Spleen (tissue), 11 donors: ENCODE measurements at regions not wholly inside any gene's neighbourhood (a gene's known extent, or its start where the extent isn't known, plus 50 kb on each side); places are given as distances from the start of the nearest gene placed in this dataset.

ENCODE experiments used
- DNase-seq: peaks from one replicate; pipeline ENCODE4 v3.0.0-alpha.2; 2020
- H3K27ac ChIP-seq, 8 donors: fragments of 200-600 bp; sonication (generic) in 7 of 8; 1 replicate in 4 of 8; 2 replicates in 4 of 8; pipeline versions ENCODE4 v1.5.0 to v1.8.0; 2016 to 2021; ENCODE audit warnings: inconsistent platforms in 4 of 8, mild to moderate bottlenecking in 4 of 8, moderate library complexity in 1 of 8
- H3K27me3 ChIP-seq, 7 donors: fragments of 200-600 bp; sonication (generic) in 6 of 7; replicated peaks in 1 of 7; 1 replicate in 4 of 7; 2 replicates in 3 of 7; pipeline versions ENCODE4 v1.5.0 to v1.8.0; 2016 to 2021; ENCODE audit warnings: inconsistent platforms in 3 of 7, mild to moderate bottlenecking in 1 of 7
- H3K36me3 ChIP-seq, 6 donors: fragments of 200-600 bp; sonication (generic) in 5 of 6; 1 replicate in 4 of 6; 2 replicates in 2 of 6; pipeline versions ENCODE4 v1.5.0 to v1.8.0; 2016 to 2021; ENCODE audit warnings: inconsistent platforms in 2 of 6
- H3K4me1 ChIP-seq, 6 donors: fragments of 200-600 bp; sonication (generic) in 5 of 6; 1 replicate in 3 of 6; 2 replicates in 3 of 6; pipeline versions ENCODE4 v1.5.0 to v1.8.0; 2016 to 2021; ENCODE audit warnings: inconsistent platforms in 3 of 6
- H3K4me3 ChIP-seq, 8 donors: fragments of 200-600 bp; sonication (generic) in 7 of 8; 1 replicate in 4 of 8; 2 replicates in 4 of 8; pipeline versions ENCODE4 v1.5.0 to v1.8.0; 2016 to 2021; ENCODE audit warnings: inconsistent platforms in 4 of 8, mild to moderate bottlenecking in 4 of 8, moderate library complexity in 2 of 8
- H3K9me3 ChIP-seq, 8 donors: fragments of 200-600 bp; sonication (generic) in 7 of 8; 1 replicate in 4 of 8; 2 replicates in 4 of 8; pipeline versions ENCODE4 v1.5.0 to v1.8.0; 2016 to 2021; ENCODE audit warnings: inconsistent platforms in 4 of 8
- POLR2A ChIP-seq, 3 donors: fragments of 450-650 bp; IDR thresholded peaks; one replicate each; pipeline ENCODE4 v1.5.1; 2017; ENCODE audit warnings: antibody characterized with exemption in 3 of 3, mild to moderate bottlenecking in 1 of 3
- POLR2AphosphoS5 ChIP-seq, 3 donors: sonication (generic); formaldehyde crosslinking; IDR thresholded peaks; one replicate each; pipeline ENCODE4 v1.5.1; 2017; ENCODE audit warnings: antibody characterized with exemption in 3 of 3
- WGBS, 5 donors: extraction: QIAGEN DNeasy Blood & Tissue Kit in 3 of 5; methylation state at CpG; one replicate each; pipeline versions ENCODE4 v1.1.5 to v1.1.7; 2013 to 2018; 5-methylcytosine and 5-hydroxymethylcytosine counted together
- intact Hi-C: fragments of 100-400 bp; cut with DNase I; formaldehyde crosslinking; loops from one replicate; pipeline ENCODE4 v1.15.0; 2023; ENCODE audit warnings: low total_unique reads
- TF ChIP-seq, protein P1 (sequence below), 11 experiments: fragments of 200-600 bp in 7 of 11; fragments of 450-650 bp in 4 of 11; sonication (generic) in 4 of 11; IDR thresholded peaks in 8 of 11; conservative IDR thresholded peaks in 3 of 11; 1 replicate in 7 of 11; 2 replicates in 4 of 11; pipeline versions ENCODE4 v1.4.0 to v1.8.0; 2016 to 2021; ENCODE audit warnings: antibody characterized with exemption in 11 of 11, inconsistent platforms in 4 of 11, mild to moderate bottlenecking in 1 of 11
- donor health status: healthy with polysubstance abuse.
- donor health status: DM: no; HTN: no; CAD: no; lungs with moderate emphysema.
- donor health status: DM: no; HTN: no; CAD: no.
- donor health status: Bipolar disorder and iron deficiency.
- donor health status: healthy.
- donor health status: DM: no; HTN: no; CAD: no.
- donor health status: DM: yes; HTN: yes; CAD: no.

DNA sequence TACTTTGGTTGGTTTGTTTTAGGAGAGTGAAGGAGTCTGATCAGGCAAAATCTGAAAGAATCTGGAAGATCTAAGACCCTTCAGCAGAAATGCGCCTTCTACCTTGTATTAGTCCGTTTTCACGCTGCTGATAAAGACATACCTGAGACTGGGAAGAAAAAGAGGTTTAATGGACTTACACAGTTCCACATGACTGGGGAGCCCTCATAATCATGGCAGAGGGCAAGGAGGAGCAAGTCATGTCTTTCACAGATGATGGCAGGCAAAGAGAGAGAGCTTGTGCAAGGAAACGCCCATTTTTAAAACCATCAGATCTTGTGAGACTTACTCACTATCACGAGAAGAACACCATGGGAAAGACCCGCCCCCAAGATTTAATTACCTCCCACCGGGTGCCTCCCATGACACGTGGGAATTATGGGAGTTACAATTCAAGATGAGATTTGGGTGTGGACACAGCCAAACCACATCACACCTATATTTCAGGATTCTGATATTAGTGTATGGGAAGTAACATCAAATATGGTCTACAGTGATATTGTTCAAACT lies 99.3 kb downstream of the GLUL start:
- 86 to 92% (median 91%) methylated on average over 8 of the region's 8 CpGs for WGBS, 5 donors
- intact Hi-C loops, result no loop called here

DNA sequence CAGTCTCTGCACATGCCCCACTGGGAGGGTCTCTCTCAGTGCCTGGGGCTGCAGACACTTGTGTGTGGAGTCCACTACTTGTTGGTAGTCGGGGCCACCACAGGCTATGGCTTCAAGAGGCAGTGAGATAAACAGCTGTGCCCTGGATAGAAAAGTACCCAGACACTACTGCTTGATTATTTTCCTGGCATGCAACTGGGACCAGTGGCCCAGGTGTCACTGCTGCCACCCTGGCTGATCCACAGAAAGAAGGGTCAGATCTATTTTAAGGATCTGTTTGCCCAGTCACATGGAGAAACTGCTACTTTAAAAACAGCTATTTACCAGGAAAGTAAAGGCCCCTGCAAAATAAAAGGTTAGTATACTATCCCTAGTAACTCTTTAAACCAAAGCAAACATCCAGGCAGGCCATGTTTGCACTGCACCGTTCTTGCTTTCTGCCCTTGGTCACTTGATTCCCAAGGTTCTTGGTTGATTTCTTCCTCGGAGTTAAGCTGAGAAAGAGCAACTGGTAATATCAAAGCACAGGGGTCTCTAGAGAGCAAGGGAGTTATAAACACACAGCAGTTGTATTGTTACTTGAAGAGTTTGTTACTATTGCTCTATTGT lies 99.9 kb downstream of the GLUL start:
- Histone ChIP-seq H3K36me3 (no peaks in the 10 kb centered on the region), H3K27ac (no peak overlapping the region), H3K4me1 (peaks cover 0 to 3% (median 0%) of the 10 kb centered on the region in 6 donors), H3K4me3 (no peak overlapping the region), H3K27me3 (no peaks in the 10 kb centered on the region), H3K9me3 (no peaks in the 10 kb centered on the region)
- intact Hi-C loops, result no loop called here
- TF ChIP-seq POLR2AphosphoS5 (IDR thresholded peaks at IDR 0.05) (no peak), POLR2A (IDR thresholded peaks at IDR 0.05) (no peak)
- TF ChIP-seq, protein P1, sequence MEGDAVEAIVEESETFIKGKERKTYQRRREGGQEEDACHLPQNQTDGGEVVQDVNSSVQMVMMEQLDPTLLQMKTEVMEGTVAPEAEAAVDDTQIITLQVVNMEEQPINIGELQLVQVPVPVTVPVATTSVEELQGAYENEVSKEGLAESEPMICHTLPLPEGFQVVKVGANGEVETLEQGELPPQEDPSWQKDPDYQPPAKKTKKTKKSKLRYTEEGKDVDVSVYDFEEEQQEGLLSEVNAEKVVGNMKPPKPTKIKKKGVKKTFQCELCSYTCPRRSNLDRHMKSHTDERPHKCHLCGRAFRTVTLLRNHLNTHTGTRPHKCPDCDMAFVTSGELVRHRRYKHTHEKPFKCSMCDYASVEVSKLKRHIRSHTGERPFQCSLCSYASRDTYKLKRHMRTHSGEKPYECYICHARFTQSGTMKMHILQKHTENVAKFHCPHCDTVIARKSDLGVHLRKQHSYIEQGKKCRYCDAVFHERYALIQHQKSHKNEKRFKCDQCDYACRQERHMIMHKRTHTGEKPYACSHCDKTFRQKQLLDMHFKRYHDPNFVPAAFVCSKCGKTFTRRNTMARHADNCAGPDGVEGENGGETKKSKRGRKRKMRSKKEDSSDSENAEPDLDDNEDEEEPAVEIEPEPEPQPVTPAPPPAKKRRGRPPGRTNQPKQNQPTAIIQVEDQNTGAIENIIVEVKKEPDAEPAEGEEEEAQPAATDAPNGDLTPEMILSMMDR (IDR thresholded peaks at IDR 0.05 in 8 of 11, conservative IDR thresholded peaks at IDR 0.05 in 3 of 11), result no peak
- no peak for DNase-seq
- WGBS, 5 donors, result 79 to 97% (median 93%) methylated on average over 3 of the region's 3 CpGs

More for the DNA sequence above, 99.3 kb downstream of the GLUL start:
- H3K4me1 ChIP-seq, result peaks cover 0 to 3% (median 0%) of the 10 kb centered on the region in 6 donors
- H3K36me3 ChIP-seq, result no peaks in the 10 kb centered on the region
- TF ChIP-seq POLR2AphosphoS5 (IDR thresholded peaks at IDR 0.05) (no peak), POLR2A (IDR thresholded peaks at IDR 0.05) (no peak)
- TF ChIP-seq, protein P1 (IDR thresholded peaks at IDR 0.05 in 8 of 11, conservative IDR thresholded peaks at IDR 0.05 in 3 of 11), result no peak
- H3K27me3 ChIP-seq, result no peaks in the 10 kb centered on the region
- H3K27ac ChIP-seq, result no peak overlapping the region
- H3K4me3 ChIP-seq, result no peak overlapping the region
- no peak for DNase-seq
- no peaks in the 10 kb centered on the region for H3K9me3 ChIP-seq

DNA sequence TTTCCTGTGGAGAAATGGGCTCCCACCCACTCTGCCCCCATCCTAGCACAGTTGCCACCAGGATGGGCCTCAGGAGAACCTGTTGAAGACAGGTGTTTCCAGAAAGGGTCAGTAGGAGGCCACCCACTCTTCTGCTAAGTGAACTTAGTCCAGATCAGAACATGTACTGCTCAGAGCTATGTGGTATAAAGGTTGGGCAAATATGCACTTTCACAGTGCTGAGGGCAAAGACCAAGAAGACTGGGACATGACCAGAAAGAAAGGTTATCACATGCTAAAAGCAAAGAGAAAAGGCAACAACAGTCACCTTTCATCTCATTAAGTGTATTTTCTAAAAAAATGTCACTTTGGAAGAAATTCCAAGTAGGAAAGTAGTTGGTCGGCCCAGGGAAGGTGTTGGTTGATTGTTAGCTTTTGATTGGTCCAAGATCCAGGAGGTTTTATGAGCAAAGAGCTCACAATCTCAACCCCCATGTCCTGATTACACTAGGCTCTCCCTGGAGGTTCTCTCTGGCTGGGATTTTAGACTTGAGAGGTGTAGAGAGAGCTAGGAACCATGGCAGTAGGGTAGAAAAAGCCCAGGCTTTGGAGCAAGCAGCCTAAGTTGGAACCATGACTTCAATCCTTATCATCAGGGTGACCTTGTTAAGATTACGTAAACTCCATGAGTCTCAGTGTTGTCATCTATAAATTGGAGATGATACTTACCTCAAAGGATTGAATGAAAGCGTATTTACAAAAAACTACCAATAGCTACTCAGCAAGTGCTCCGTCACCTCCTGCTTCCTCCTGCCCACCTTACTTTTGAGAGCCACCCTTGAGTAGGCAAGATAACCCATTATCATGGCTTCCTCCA lies 102.6 kb downstream of the GLUL start:
- no peak for TF ChIP-seq POLR2AphosphoS5 (IDR thresholded peaks at IDR 0.05)
- TF ChIP-seq, protein P1 (IDR thresholded peaks at IDR 0.05 in 8 of 11, conservative IDR thresholded peaks at IDR 0.05 in 3 of 11), result no peak
- TF ChIP-seq POLR2A (IDR thresholded peaks at IDR 0.05), result no peak
- no peaks in the 10 kb centered on the region for H3K27me3 ChIP-seq
- intact Hi-C loops, result no loop called here
- H3K4me3 ChIP-seq, result no peak overlapping the region
- H3K4me1 ChIP-seq, result peaks cover 0 to 3% (median 0%) of the 10 kb centered on the region in 6 donors
- WGBS, 5 donors, result 90 to 96% (median 94%) methylated on average over 4 of the region's 4 CpGs
- no peaks in the 10 kb centered on the region for H3K9me3 ChIP-seq
- H3K36me3 ChIP-seq, result no peaks in the 10 kb centered on the region
- no peak overlapping the region for H3K27ac ChIP-seq
- no peak for DNase-seq

DNA sequence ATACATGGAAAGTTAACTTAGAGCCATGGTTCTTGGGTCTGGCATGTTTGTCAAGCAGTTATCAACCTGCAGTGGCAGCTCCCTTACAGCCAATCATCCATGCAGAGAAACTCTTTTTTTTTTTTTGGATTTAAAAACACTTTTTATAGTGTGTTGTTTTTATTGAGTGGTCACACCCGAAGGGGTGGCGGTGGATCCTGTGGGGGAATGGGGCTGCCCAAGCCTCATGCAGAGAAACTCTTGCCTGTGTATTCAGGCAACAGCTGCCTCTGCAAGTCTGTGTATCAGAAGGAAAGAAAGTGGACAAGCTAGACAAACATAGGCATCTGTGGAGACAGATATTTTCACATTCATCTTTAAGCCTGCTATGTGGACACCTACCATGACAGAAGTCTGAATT lies 104.8 kb downstream of the GLUL start:
- intact Hi-C loops, result no loop called here
- Histone ChIP-seq H3K4me1 (peaks cover 0 to 3% (median 0%) of the 10 kb centered on the region in 6 donors), H3K27ac (no peak overlapping the region), H3K27me3 (no peaks in the 10 kb centered on the region), H3K36me3 (no peaks in the 10 kb centered on the region), H3K9me3 (no peaks in the 10 kb centered on the region), H3K4me3 (no peak overlapping the region)
- TF ChIP-seq, protein P1 (IDR thresholded peaks at IDR 0.05 in 8 of 11, conservative IDR thresholded peaks at IDR 0.05 in 3 of 11), result no peak
- TF ChIP-seq POLR2AphosphoS5 (IDR thresholded peaks at IDR 0.05) (no peak), POLR2A (IDR thresholded peaks at IDR 0.05) (no peak)
- WGBS, 5 donors, result 93 to 100% (median 97%) methylated on average over 2 of the region's 2 CpGs
- no peak for DNase-seq
